H1 (cell line): ENCODE measurements at regions not wholly inside any gene's neighbourhood (a gene's known extent, or its start where the extent isn't known, plus 50 kb on each side); places are given as distances from the start of the nearest gene placed in this dataset.

Experiments
- CTCF ChIA-PET: fragments of 300-600 bp; sonication (Branson Sonifier 250); formaldehyde crosslinking; loops from one replicate; lab custom pipeline; 2021; ENCODE audit not compliant: partially characterized antibody; lab: Charles Lee
- POLR2A ChIA-PET: fragments of 300-600 bp; sonication (Branson Sonifier 250); formaldehyde crosslinking; loops from one replicate; lab custom pipeline; 2021; ENCODE audit warnings: inconsistent platforms; ENCODE audit not compliant: partially characterized antibody; lab: Charles Lee
- DNase-seq, 2 experiments: peaks; one replicate each; pipeline versions ENCODE4 v3.0.0 to v3.0.0-alpha.2; 2010 to 2022; ENCODE audit warnings: low spot score in 2 of 2, low read depth in 1 of 2, mixed read lengths in 1 of 2
- FAIRE-seq: peaks from 2 replicates; lab custom pipeline; 2011; peaks lifted over from hg19 to GRCh38; lab: Jason Lieb, UNC
- H2AFZ ChIP-seq: 2 replicates; pipeline ENCODE4 v1.8.1; 2012; ENCODE audit warnings: low read length, inconsistent platforms
- H2AK5ac ChIP-seq: 2 replicates; pipeline ENCODE4 v1.6.1; 2013; ENCODE audit warnings: low read depth, low read length
- H2BK120ac ChIP-seq: replicated peaks from 2 replicates; pipeline ENCODE3; 2013; ENCODE audit warnings: low read depth, low read length, inconsistent platforms
- H2BK12ac ChIP-seq: 2 replicates; pipeline ENCODE4 v1.6.1; 2013; ENCODE audit warnings: low read depth, low read length
- H2BK15ac ChIP-seq: 2 replicates; pipeline ENCODE4 v1.6.1; 2013; ENCODE audit warnings: low read length
- H2BK20ac ChIP-seq: 2 replicates; pipeline ENCODE4 v1.6.1; 2013; ENCODE audit warnings: low read length
- H2BK5ac ChIP-seq: 2 replicates; pipeline ENCODE4 v1.6.1; 2013; ENCODE audit warnings: low read depth, low read length
- H3K14ac ChIP-seq: 2 replicates; pipeline ENCODE4 v1.6.1; 2013; ENCODE audit warnings: inconsistent platforms; ENCODE audit not compliant: insufficient read length
- H3K18ac ChIP-seq: 2 replicates; pipeline ENCODE4 v1.6.1; 2013; ENCODE audit warnings: low read length; ENCODE audit errors: extremely low read depth
- H3K23ac ChIP-seq: 2 replicates; pipeline ENCODE4 v1.6.1; 2013; ENCODE audit warnings: inconsistent platforms; ENCODE audit not compliant: insufficient read length
- H3K23me2 ChIP-seq: 2 replicates; pipeline ENCODE4 v1.6.1; 2013; ENCODE audit warnings: low read depth, low read length
- H3K27ac ChIP-seq: 2 replicates; pipeline ENCODE4 v1.6.1; 2011; ENCODE audit warnings: low read depth, low read length, inconsistent platforms
- H3K27me3 ChIP-seq, 4 experiments: replicated peaks in 1 of 4; 1 replicate in 1 of 4; 2 replicates in 3 of 4; pipeline versions ENCODE4 v1.6.1 to v1.8.1; 2011 to 2013; ENCODE audit warnings: low read length in 3 of 4, mild to moderate bottlenecking in 3 of 4, inconsistent platforms in 2 of 4, mixed read lengths in 2 of 4, moderate library complexity in 1 of 4; ENCODE audit not compliant: control insufficient read depth in 3 of 4, insufficient read depth in 3 of 4; ENCODE audit errors: extremely low read depth in 1 of 4
- H3K36me3 ChIP-seq, 4 experiments: 2 replicates each; pipeline versions ENCODE4 v1.6.1 to v1.8.1; 2011 to 2013; ENCODE audit warnings: mild to moderate bottlenecking in 4 of 4, low read length in 3 of 4, moderate library complexity in 2 of 4, control low read depth in 1 of 4, inconsistent platforms in 1 of 4; ENCODE audit not compliant: insufficient read depth in 4 of 4, control insufficient read depth in 2 of 4
- H3K4ac ChIP-seq: replicated peaks from 2 replicates; pipeline ENCODE3; 2013; ENCODE audit warnings: low read length, low read depth, mixed read lengths, inconsistent platforms; ENCODE audit not compliant: insufficient read length
- H3K4me1 ChIP-seq, 4 experiments: replicated peaks in 1 of 4; 1 replicate in 1 of 4; 2 replicates in 3 of 4; pipeline versions ENCODE4 v1.6.1 to v1.8.1; 2011 to 2013; ENCODE audit warnings: low read length in 3 of 4, inconsistent platforms in 2 of 4, mixed read lengths in 1 of 4; ENCODE audit not compliant: insufficient read depth in 4 of 4, control insufficient read depth in 3 of 4
- H3K4me2 ChIP-seq, 2 experiments: 2 replicates each; pipeline versions ENCODE4 v1.6.1 to v1.8.1; 2011 to 2013; ENCODE audit warnings: low read depth in 2 of 2, low read length in 2 of 2, control low read depth in 1 of 2, inconsistent platforms in 1 of 2, mild to moderate bottlenecking in 1 of 2; ENCODE audit not compliant: insufficient read depth in 1 of 2
- H3K4me3 ChIP-seq, 4 experiments: fragments of 200-600, 300-600 bp in 1 of 4; sonication (generic), shearing (Covaris generic), sonication (Bioruptor Twin) in 1 of 4; 2 replicates each; pipeline versions ENCODE4 v1.5.1 to v1.8.1; 2011 to 2016; ENCODE audit warnings: low read length in 4 of 4, low read depth in 3 of 4, control low read depth in 2 of 4, inconsistent platforms in 2 of 4, mild to moderate bottlenecking in 2 of 4, mixed read lengths in 1 of 4, moderate library complexity in 1 of 4; ENCODE audit not compliant: insufficient read depth in 2 of 4; ENCODE audit errors: extremely low read depth in 1 of 4
- H3K56ac ChIP-seq: replicated peaks from 2 replicates; pipeline ENCODE3; 2013; ENCODE audit warnings: low read depth, mild to moderate bottlenecking, mixed read lengths, low read length, inconsistent platforms; ENCODE audit not compliant: insufficient read length
- H3K79me1 ChIP-seq: 2 replicates; pipeline ENCODE4 v1.6.1; 2013; ENCODE audit warnings: low read depth, low read length, control low read depth
- H3K79me2 ChIP-seq, 2 experiments: 2 replicates each; pipeline versions ENCODE4 v1.6.1 to v1.8.1; 2012 to 2013; ENCODE audit warnings: low read length in 2 of 2, mild to moderate bottlenecking in 2 of 2, inconsistent platforms in 1 of 2; ENCODE audit not compliant: insufficient read depth in 2 of 2, control insufficient read depth in 1 of 2
- H3K9ac ChIP-seq, 4 experiments: replicated peaks in 1 of 4; 1 replicate in 1 of 4; 2 replicates in 3 of 4; pipeline versions ENCODE4 v1.6.1 to v1.8.1; 2011 to 2013; ENCODE audit warnings: low read depth in 3 of 4, low read length in 3 of 4, control low read depth in 2 of 4, mild to moderate bottlenecking in 2 of 4, moderate library complexity in 2 of 4, inconsistent platforms in 1 of 4; ENCODE audit errors: extremely low read depth in 1 of 4
- H3K9me3 ChIP-seq, 2 experiments: 2 replicates each; pipeline versions ENCODE4 v1.6.1 to v1.8.1; 2012 to 2013; ENCODE audit warnings: mild to moderate bottlenecking in 2 of 2, moderate library complexity in 2 of 2, control low read depth in 1 of 2, inconsistent platforms in 1 of 2, low read depth in 1 of 2, low read length in 1 of 2, mixed read lengths in 1 of 2; ENCODE audit not compliant: insufficient read depth in 2 of 2
- H4K20me1 ChIP-seq, 2 experiments: replicated peaks in 1 of 2; 2 replicates each; pipeline versions ENCODE3 to v1.8.1; 2011 to 2013; ENCODE audit warnings: inconsistent platforms in 2 of 2, low read length in 2 of 2, mild to moderate bottlenecking in 1 of 2; ENCODE audit not compliant: insufficient read depth in 2 of 2, control insufficient read depth in 1 of 2
- H4K5ac ChIP-seq: 2 replicates; pipeline ENCODE4 v1.6.1; 2013; ENCODE audit warnings: low read length, low read depth, mixed read lengths, inconsistent platforms; ENCODE audit not compliant: insufficient read length
- H4K8ac ChIP-seq: 2 replicates; pipeline ENCODE4 v1.8.0; 2013; ENCODE audit warnings: mild to moderate bottlenecking, moderate library complexity, low read length, inconsistent platforms; ENCODE audit not compliant: insufficient read depth; ENCODE audit errors: extremely low read depth
- H4K91ac ChIP-seq: replicated peaks from 2 replicates; pipeline ENCODE3; 2013; ENCODE audit warnings: low read length, mixed read lengths, inconsistent platforms; ENCODE audit not compliant: insufficient read length
- CBX8 ChIP-seq: fragments of 300-800, 300-1000 bp; sonication (generic); IDR thresholded peaks from 2 replicates; pipeline ENCODE4 v1.7.1; 2016; ENCODE audit warnings: low read depth, low read length, borderline replicate concordance
- EGR1 ChIP-seq: IDR thresholded peaks from 2 replicates; pipeline ENCODE4 v1.6.1; 2011; ENCODE audit warnings: low read depth, low read length, borderline replicate concordance
- EZH2 ChIP-seq: fragments of 200-600 bp; sonication (generic); IDR thresholded peaks from 2 replicates; pipeline ENCODE4 v1.7.1; 2012; ENCODE audit warnings: low read depth, mild to moderate bottlenecking, moderate library complexity, low read length, inconsistent platforms; ENCODE audit not compliant: severe bottlenecking
- GTF2F1 ChIP-seq: IDR thresholded peaks from 2 replicates; pipeline ENCODE4 v1.6.1; 2012; ENCODE audit warnings: low read depth, low read length, improper control_type of control experiment, borderline replicate concordance
- HDAC2 ChIP-seq, 2 experiments: fragments of 300-600 bp in 1 of 2; sonication (generic) in 1 of 2; IDR thresholded peaks; 2 replicates each; pipeline ENCODE4 v1.6.1; 2011 to 2012; ENCODE audit warnings: low read depth in 2 of 2, low read length in 2 of 2, mild to moderate bottlenecking in 2 of 2, moderate library complexity in 2 of 2, borderline replicate concordance in 1 of 2, inconsistent platforms in 1 of 2
- JUND ChIP-seq: IDR thresholded peaks from 2 replicates; pipeline ENCODE4 v1.6.1; 2011; ENCODE audit warnings: mild to moderate bottlenecking, improper control_type of control experiment, low read length
- KDM4A ChIP-seq: IDR thresholded peaks from one replicate; pipeline ENCODE4 v1.7.1; 2012; ENCODE audit warnings: low read depth, mild to moderate bottlenecking, moderate library complexity, low read length, inconsistent platforms; ENCODE audit not compliant: severe bottlenecking
- MAFK ChIP-seq: IDR thresholded peaks from 2 replicates; pipeline ENCODE4 v1.6.1; 2012; ENCODE audit warnings: low read depth, mild to moderate bottlenecking, improper control_type of control experiment, low read length
- RBBP5 ChIP-seq: IDR thresholded peaks from 2 replicates; pipeline ENCODE4 v1.7.1; 2012; ENCODE audit warnings: low read depth, mild to moderate bottlenecking, inconsistent platforms, low read length, moderate library complexity, borderline replicate concordance
- SAP30 ChIP-seq: fragments of 300-600 bp; sonication (generic); IDR thresholded peaks from 2 replicates; pipeline ENCODE4 v1.7.1; 2012; ENCODE audit warnings: low read length, moderate library complexity, mild to moderate bottlenecking, inconsistent platforms; ENCODE audit not compliant: insufficient read depth, insufficient replicate concordance
- SIX5 ChIP-seq: IDR thresholded peaks from 2 replicates; pipeline ENCODE4 v1.6.1; 2011; ENCODE audit warnings: mild to moderate bottlenecking, low read depth, low read length
- YY1 ChIP-seq: IDR thresholded peaks from 2 replicates; pipeline ENCODE4 v1.6.1; 2011; ENCODE audit warnings: low read depth, mild to moderate bottlenecking, low read length
- WGBS, 2 experiments: shearing (Covaris generic) in 1 of 2; methylation state at CpG; one replicate each; pipeline versions ENCODE4 v1.1.6 to v1.1.7; 2013 to 2015; ENCODE audit warnings: low lambda C conversion rate in 2 of 2, mixed read lengths in 2 of 2, inconsistent platforms in 1 of 2, low coverage in 1 of 2, missing lambda C conversion rate in 1 of 2; ENCODE audit not compliant: insufficient replicate concordance in 2 of 2, insufficient coverage in 1 of 2, insufficient read length in 1 of 2; ENCODE audit errors: extremely low coverage in 1 of 2, missing lambda C conversion rate in 1 of 2; 5-methylcytosine and 5-hydroxymethylcytosine counted together
- TF ChIP-seq, protein P1 (sequence below): IDR thresholded peaks from 2 replicates; pipeline ENCODE4 v1.6.1; 2011; ENCODE audit warnings: low read depth, mild to moderate bottlenecking, low read length; ENCODE audit not compliant: insufficient read depth

DNA sequence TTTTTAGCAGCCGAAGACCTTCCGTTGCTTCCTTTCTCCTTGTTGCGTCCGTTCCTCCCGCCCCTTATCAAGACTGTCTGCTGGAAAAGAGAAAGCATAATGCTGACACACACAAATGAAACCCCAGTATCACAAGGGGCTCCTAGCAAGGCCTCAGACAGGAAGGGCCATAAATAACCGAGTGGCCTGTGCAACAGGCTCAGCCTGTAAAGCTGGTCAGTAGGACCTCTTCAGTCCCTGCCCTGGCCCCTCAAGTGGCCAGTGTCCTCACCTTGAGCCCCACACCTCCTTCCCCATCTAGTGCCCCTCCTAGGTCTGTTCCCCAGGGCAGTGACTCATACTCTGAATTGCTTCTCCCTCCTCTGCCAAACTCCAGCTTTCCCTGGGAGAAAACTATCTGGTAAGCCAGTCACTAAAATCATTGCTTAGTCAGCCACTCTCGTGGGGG is 174.6 kb upstream of the IL12B start:
- Histone ChIP-seq H3K18ac (no peak overlapping the region), H3K27me3 (peaks cover 0 to 1% (median 0%) of the 10 kb centered on the region in 4 experiments; a peak in 1 of 7 replicates), H4K91ac (no peak overlapping the region), H3K4me3 (no peak overlapping the region), H3K4me2 (no peak overlapping the region), H2AK5ac (no peak overlapping the region), H3K27ac (no peak overlapping the region), H3K56ac (no peak overlapping the region), H4K20me1 (no peaks in the 10 kb centered on the region), H3K4me1 (no peaks in the 10 kb centered on the region), H3K9ac (no peak overlapping the region), H3K79me2 (no peaks in the 10 kb centered on the region), H3K36me3 (no peaks in the 10 kb centered on the region), H3K23me2 (no peaks in the 10 kb centered on the region), H2BK20ac (no peak overlapping the region), H4K8ac (no peak overlapping the region), H3K9me3 (no peaks in the 10 kb centered on the region), H3K4ac (no peak overlapping the region), H4K5ac (no peak overlapping the region), H2BK12ac (no peak overlapping the region), H3K23ac (no peak overlapping the region), H2BK120ac (no peak overlapping the region), H3K79me1 (no peaks in the 10 kb centered on the region), H2BK15ac (no peak overlapping the region), H3K14ac (no peak overlapping the region), H2BK5ac (no peak overlapping the region), H2AFZ (no peak overlapping the region)
- no peak for DNase-seq
- WGBS, 2 experiments: 91% methylated on average over 5 of the region's 7 CpGs; no CpG with 5 or more reads in 1 of the 2 experiments
- CTCF ChIA-PET: interaction anchor here (0.7 to 1.5 kb wide), 9 partner anchors 10 to 473 kb away, joined by 3 to 7 read pairs (median 3); no protein-coding TSS in a partner anchor
- no peak for FAIRE-seq
- POLR2A ChIA-PET: no interaction called here
- TF ChIP-seq CBX8: no peak
- TF ChIP-seq, protein P1, sequence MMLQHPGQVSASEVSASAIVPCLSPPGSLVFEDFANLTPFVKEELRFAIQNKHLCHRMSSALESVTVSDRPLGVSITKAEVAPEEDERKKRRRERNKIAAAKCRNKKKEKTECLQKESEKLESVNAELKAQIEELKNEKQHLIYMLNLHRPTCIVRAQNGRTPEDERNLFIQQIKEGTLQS: no peak
- no peak for TF ChIP-seq SIX5
- TF ChIP-seq JUND: no peak
- TF ChIP-seq KDM4A: no peak
- TF ChIP-seq EGR1: no peak
- TF ChIP-seq SAP30: no peak
- no peak for TF ChIP-seq GTF2F1
- no peak for TF ChIP-seq EZH2
- TF ChIP-seq HDAC2 (IDR thresholded peaks at IDR 0.05; ENCODE audit: borderline replicate concordance in 1 of 2, low read depth in 2 of 2, low read length in 2 of 2): no peak
- TF ChIP-seq YY1: no peak
- TF ChIP-seq MAFK: no peak
- no peak for TF ChIP-seq RBBP5
